BLaER1 treated with 17β-estradiol and CSF1 and Interleukin-3, amounts not matched to agents 10 nM and 100 nM (cell line): ENCODE measurements at regions not wholly inside any gene's neighbourhood (a gene's known extent, or its start where the extent isn't known, plus 50 kb on each side); places are given as distances from the start of the nearest gene placed in this dataset.

Experiments used
- H3K27ac ChIP-seq, 11 experiments: shearing (Covaris generic); formaldehyde crosslinking; 2 replicates each; pipeline ENCODE4 v1.8.1; 2022
- H3K27me3 ChIP-seq, 11 experiments: shearing (Covaris generic); formaldehyde crosslinking; 2 replicates each; pipeline ENCODE4 v1.8.1; 2022
- H3K36me3 ChIP-seq, 11 experiments: shearing (Covaris generic); formaldehyde crosslinking; 2 replicates each; pipeline ENCODE4 v1.8.1; 2022
- H3K4me1 ChIP-seq, 10 experiments: shearing (Covaris generic); formaldehyde crosslinking; 2 replicates each; pipeline ENCODE4 v1.8.1; 2022
- H3K4me2 ChIP-seq, 11 experiments: shearing (Covaris generic); formaldehyde crosslinking; 2 replicates each; pipeline ENCODE4 v1.8.1; 2022
- H3K4me3 ChIP-seq, 10 experiments: shearing (Covaris generic); formaldehyde crosslinking; 2 replicates each; pipeline ENCODE4 v1.8.1; 2022
- H3K9ac ChIP-seq, 11 experiments: shearing (Covaris generic); formaldehyde crosslinking; 2 replicates each; pipeline ENCODE4 v1.8.1; 2022
- H3K9me3 ChIP-seq, 11 experiments: shearing (Covaris generic); formaldehyde crosslinking; replicated peaks in 1 of 11; 2 replicates each; pipeline ENCODE4 v1.8.1; 2022
- H4K20me1 ChIP-seq, 11 experiments: shearing (Covaris generic); formaldehyde crosslinking; 2 replicates each; pipeline ENCODE4 v1.8.1; 2022
- Cebpa-rat ChIP-seq, 11 experiments: shearing (Covaris generic); IDR thresholded peaks; 2 replicates each; pipeline ENCODE4 v1.8.1; 2022

GRCh38 chr1:65065524-65066418 is 82.2 kb upstream of the AK4 start:
- no peaks in the 10 kb centered on the region for H3K36me3 ChIP-seq
- no peaks in the 10 kb centered on the region for H3K27me3 ChIP-seq
- peak overlapping the region; percentile 76 to 91 (median 86) for H3K4me3 ChIP-seq
- peak overlapping the region in 10 of 11 experiments; percentile 91 to 100 (median 96); a peak in 16 of 22 replicates for H3K27ac ChIP-seq
- peak overlapping the region; percentile 93 to 99 (median 97) for H3K9ac ChIP-seq
- TF ChIP-seq Cebpa-rat (IDR thresholded peaks at IDR 0.05) = no peak
- H3K9me3 ChIP-seq = no peaks in the 10 kb centered on the region
- H3K4me1 ChIP-seq = peaks cover 26 to 40% (median 34%) of the 10 kb centered on the region in 10 experiments
- H3K4me2 ChIP-seq = peak overlapping the region; percentile 77 to 95 (median 92)
- peaks cover 11 to 54% (median 45%) of the 10 kb centered on the region in 11 experiments; a peak in 14 of 22 replicates for H4K20me1 ChIP-seq

GRCh38 chr1:65066419-65066765 is 81.6 kb upstream of the AK4 start:
- Histone ChIP-seq H3K9ac (peak overlapping the region; percentile 93 to 99 (median 97)), H4K20me1 (peaks cover 6 to 48% (median 41%) of the 10 kb centered on the region in 11 experiments; a peak in 14 of 22 replicates), H3K27me3 (no peaks in the 10 kb centered on the region), H3K27ac (peak overlapping the region; percentile 91 to 100 (median 96); a peak in 21 of 22 replicates), H3K4me2 (peak overlapping the region; percentile 77 to 95 (median 92)), H3K4me3 (peak overlapping the region; percentile 76 to 91 (median 86)), H3K9me3 (no peaks in the 10 kb centered on the region), H3K36me3 (no peaks in the 10 kb centered on the region), H3K4me1 (peaks cover 26 to 40% (median 34%) of the 10 kb centered on the region in 10 experiments)
- TF ChIP-seq Cebpa-rat (IDR thresholded peaks at IDR 0.05) = no peak

GRCh38 chr1:65066766-65067490 is 81.1 kb upstream of the AK4 start:
- H3K4me2 ChIP-seq = peak overlapping the region; percentile 77 to 95 (median 92); a peak in 21 of 22 replicates
- H3K27ac ChIP-seq = peak overlapping the region; percentile 91 to 100 (median 96)
- H3K4me1 ChIP-seq = peaks cover 26 to 40% (median 34%) of the 10 kb centered on the region in 10 experiments
- H3K9me3 ChIP-seq = no peaks in the 10 kb centered on the region
- no peak for TF ChIP-seq Cebpa-rat (IDR thresholded peaks at IDR 0.05)
- H3K9ac ChIP-seq = peak overlapping the region; percentile 93 to 99 (median 97)
- peak overlapping the region; percentile 76 to 91 (median 86) for H3K4me3 ChIP-seq
- no peaks in the 10 kb centered on the region for H3K36me3 ChIP-seq
- peaks cover 6 to 42% (median 38%) of the 10 kb centered on the region in 11 experiments; a peak in 13 of 22 replicates for H4K20me1 ChIP-seq
- H3K27me3 ChIP-seq = no peaks in the 10 kb centered on the region

GRCh38 chr1:65067491-65068201 is 80.4 kb upstream of the AK4 start:
- H4K20me1 ChIP-seq = peaks cover 6 to 35% (median 30%) of the 10 kb centered on the region in 11 experiments; a peak in 13 of 22 replicates
- H3K36me3 ChIP-seq = no peaks in the 10 kb centered on the region
- peak overlapping the region; percentile 93 to 99 (median 97) for H3K9ac ChIP-seq
- no peak for TF ChIP-seq Cebpa-rat (IDR thresholded peaks at IDR 0.05)
- peak overlapping the region; percentile 77 to 97 (median 93) for H3K4me2 ChIP-seq
- peaks cover 26 to 40% (median 32%) of the 10 kb centered on the region in 10 experiments for H3K4me1 ChIP-seq
- H3K4me3 ChIP-seq = peak overlapping the region; percentile 76 to 91 (median 86)
- no peaks in the 10 kb centered on the region for H3K9me3 ChIP-seq
- H3K27ac ChIP-seq = peak overlapping the region; percentile 91 to 100 (median 96)
- no peaks in the 10 kb centered on the region for H3K27me3 ChIP-seq

- no peaks in the 10 kb centered on the region for H3K9me3 ChIP-seq
- no peak for TF ChIP-seq Cebpa-rat (IDR thresholded peaks at IDR 0.05)
- H3K27ac ChIP-seq = peak overlapping the region; percentile 91 to 100 (median 96)
Observed at GRCh38 chr1:65068202-65069010, 79.6 kb upstream of the AK4 start.

GRCh38 chr1:65069011-65069565 is 78.9 kb upstream of the AK4 start:
- TF ChIP-seq Cebpa-rat (IDR thresholded peaks at IDR 0.05) = no peak
- H3K9ac ChIP-seq = peak overlapping the region; percentile 93 to 99 (median 97)

More at GRCh38 chr1:65068202-65069010, 79.6 kb upstream of the AK4 start:
- peaks cover 26 to 40% (median 32%) of the 10 kb centered on the region in 10 experiments for H3K4me1 ChIP-seq
- H3K27me3 ChIP-seq = no peaks in the 10 kb centered on the region
- H3K4me2 ChIP-seq = peak overlapping the region; percentile 77 to 97 (median 92)
- H4K20me1 ChIP-seq = peaks cover 6 to 28% (median 23%) of the 10 kb centered on the region in 11 experiments; a peak in 13 of 22 replicates
- peak overlapping the region; percentile 93 to 99 (median 97) for H3K9ac ChIP-seq
- peak overlapping the region; percentile 76 to 91 (median 86) for H3K4me3 ChIP-seq
- no peaks in the 10 kb centered on the region for H3K36me3 ChIP-seq

GRCh38 chr1:65072845-65073244 is 75.2 kb upstream of the AK4 start:
- TF ChIP-seq Cebpa-rat (IDR thresholded peaks at IDR 0.05) = no peak
- H3K4me3 ChIP-seq = no peak overlapping the region
- H3K4me1 ChIP-seq = peaks cover 10 to 17% (median 13%) of the 10 kb centered on the region in 10 experiments
- no peak overlapping the region for H3K9ac ChIP-seq
- no peaks in the 10 kb centered on the region for H3K9me3 ChIP-seq
- H3K4me2 ChIP-seq = no peak overlapping the region
- H3K27ac ChIP-seq = no peak overlapping the region
- no peaks in the 10 kb centered on the region for H3K27me3 ChIP-seq
- H3K36me3 ChIP-seq = no peaks in the 10 kb centered on the region
- no peaks in the 10 kb centered on the region for H4K20me1 ChIP-seq

More at GRCh38 chr1:65069011-65069565, 78.9 kb upstream of the AK4 start:
- Histone ChIP-seq H3K9me3 (no peaks in the 10 kb centered on the region), H3K27me3 (no peaks in the 10 kb centered on the region), H4K20me1 (peaks cover 6 to 21% (median 20%) of the 10 kb centered on the region in 11 experiments; a peak in 12 of 22 replicates), H3K4me1 (peaks cover 26 to 40% (median 31%) of the 10 kb centered on the region in 10 experiments), H3K4me3 (peak overlapping the region; percentile 76 to 91 (median 86)), H3K27ac (peak overlapping the region; percentile 91 to 100 (median 96)), H3K4me2 (peak overlapping the region; percentile 77 to 97 (median 92)), H3K36me3 (no peaks in the 10 kb centered on the region)
